ENCODE measurements at regions not wholly inside any gene's neighbourhood (a gene's known extent, or its start where the extent isn't known, plus 50 kb on each side); places are given as distances from the start of the nearest gene placed in this dataset.

- TF ChIP-seq CTCF (IDR thresholded peaks at IDR 0.05; ENCODE audit: poor library complexity): no peak
- no peak for TF ChIP-seq EZH2 (IDR thresholded peaks at IDR 0.05; ENCODE audit: borderline replicate concordance)
- no peak for TF ChIP-seq EZH2phosphoT487 (IDR thresholded peaks at IDR 0.05; ENCODE audit: low read depth, severe bottlenecking, unreplicated experiment)
- no peak for DNase-seq (ENCODE audit: low spot score)
- 80% methylated on average over 8 of the region's 8 CpGs for WGBS (ENCODE audit: low lambda C conversion rate, missing lambda C conversion rate)
- Histone ChIP-seq H3K27ac (no peak overlapping the region), H3K79me2 (no peaks in the 10 kb centered on the region), H3K4me1 (ENCODE audit: insufficient read depth) (no peaks in the 10 kb centered on the region), H3K9me2 (replicated peaks; ENCODE audit: insufficient read depth) (no peaks in the 10 kb centered on the region), H4K20me1 (ENCODE audit: insufficient read depth, poor library complexity, severe bottlenecking) (no peaks in the 10 kb centered on the region), H3K36me3 (replicated peaks; ENCODE audit: insufficient read depth, low read depth) (no peaks in the 10 kb centered on the region), H3K4me2 (no peak overlapping the region), H3K9me3 (ENCODE audit: low read depth) (no peaks in the 10 kb centered on the region), H3K27me3 (no peaks in the 10 kb centered on the region), H2AFZ (no peak overlapping the region), H3K4me3 (no peak overlapping the region)
Observed at GRCh38 chr6:48027704-48028435, 83.1 kb downstream of the PTCHD4 start.

DNA sequence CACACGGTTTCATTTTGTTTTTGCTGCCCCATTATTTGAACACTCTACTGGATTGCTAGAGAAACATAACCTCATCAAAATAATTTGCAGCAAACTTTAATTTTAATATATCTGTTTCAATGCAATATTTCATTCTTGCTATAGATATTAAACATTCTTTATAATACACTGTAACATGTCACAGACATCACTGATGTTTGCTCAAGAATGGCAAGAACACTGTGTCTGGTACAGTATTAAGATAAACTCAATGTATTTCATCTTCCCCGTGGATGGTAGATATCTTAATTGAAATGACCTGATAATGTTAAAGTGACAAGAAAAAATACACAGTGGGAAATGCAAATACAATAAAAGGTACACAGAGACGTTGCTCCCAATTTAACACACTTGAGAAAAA lies 86.0 kb downstream of the PTCHD4 start:
- Histone ChIP-seq H3K27ac (no peak overlapping the region), H3K4me3 (no peak overlapping the region), H4K20me1 (ENCODE audit: insufficient read depth, poor library complexity, severe bottlenecking) (no peaks in the 10 kb centered on the region), H3K9me3 (ENCODE audit: low read depth) (no peaks in the 10 kb centered on the region), H3K4me1 (ENCODE audit: insufficient read depth) (no peaks in the 10 kb centered on the region), H2AFZ (no peak overlapping the region), H3K4me2 (no peak overlapping the region), H3K9me2 (replicated peaks; ENCODE audit: insufficient read depth) (no peaks in the 10 kb centered on the region), H3K79me2 (no peaks in the 10 kb centered on the region), H3K36me3 (replicated peaks; ENCODE audit: insufficient read depth, low read depth) (no peaks in the 10 kb centered on the region), H3K27me3 (no peaks in the 10 kb centered on the region)
- no peak for DNase-seq (ENCODE audit: low spot score)
- 61% methylated on average over 3 of the region's 3 CpGs for WGBS (ENCODE audit: low lambda C conversion rate, missing lambda C conversion rate)
- TF ChIP-seq CTCF (IDR thresholded peaks at IDR 0.05; ENCODE audit: poor library complexity) (no peak), EZH2phosphoT487 (IDR thresholded peaks at IDR 0.05; ENCODE audit: low read depth, severe bottlenecking, unreplicated experiment) (no peak)

DNA sequence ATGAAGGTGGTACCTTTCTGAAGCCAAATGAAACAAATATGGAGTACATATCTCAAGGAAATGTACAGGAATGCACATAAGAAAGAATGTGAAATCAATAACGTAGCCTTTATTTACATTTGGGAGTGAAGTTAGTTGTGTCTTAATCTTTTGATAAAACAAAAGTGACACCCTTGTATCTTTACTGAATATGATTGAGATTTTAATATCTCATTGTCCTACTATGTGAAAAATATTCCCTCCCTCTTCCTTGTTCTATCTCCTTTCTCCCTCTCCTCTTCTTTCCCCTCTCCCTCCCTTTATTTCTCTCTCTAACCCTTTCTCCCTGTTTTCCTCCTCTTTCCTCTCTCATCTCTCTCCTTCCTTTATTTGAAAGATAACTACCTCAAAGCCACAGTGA lies 89.1 kb downstream of the PTCHD4 start:
- Histone ChIP-seq H3K4me1 (ENCODE audit: insufficient read depth) (no peaks in the 10 kb centered on the region), H3K4me3 (no peak overlapping the region), H3K9me3 (ENCODE audit: low read depth) (no peaks in the 10 kb centered on the region), H2AFZ (no peak overlapping the region), H3K27me3 (no peaks in the 10 kb centered on the region), H3K27ac (no peak overlapping the region), H3K36me3 (replicated peaks; ENCODE audit: insufficient read depth, low read depth) (no peaks in the 10 kb centered on the region), H3K9me2 (replicated peaks; ENCODE audit: insufficient read depth) (no peaks in the 10 kb centered on the region), H3K79me2 (no peaks in the 10 kb centered on the region), H3K4me2 (no peak overlapping the region), H4K20me1 (ENCODE audit: insufficient read depth, poor library complexity, severe bottlenecking) (no peaks in the 10 kb centered on the region)
- 73% methylated on average over 1 of the region's 1 CpG for WGBS (ENCODE audit: low lambda C conversion rate, missing lambda C conversion rate)
- DNase-seq (ENCODE audit: low spot score): no peak
- no peak for TF ChIP-seq CTCF (IDR thresholded peaks at IDR 0.05; ENCODE audit: poor library complexity)
- TF ChIP-seq EZH2phosphoT487 (IDR thresholded peaks at IDR 0.05; ENCODE audit: low read depth, severe bottlenecking, unreplicated experiment): no peak
- TF ChIP-seq EZH2 (IDR thresholded peaks at IDR 0.05; ENCODE audit: borderline replicate concordance): no peak

Measured in hepatocyte (in vitro differentiated cells).